CD14-positive monocyte (primary cell): ENCODE measurements at regions not wholly inside any gene's neighbourhood (a gene's known extent, or its start where the extent isn't known, plus 50 kb on each side); places are given as distances from the start of the nearest gene placed in this dataset.

Source experiments
- DNase-seq, 3 donors: peaks; one replicate each; pipeline ENCODE4 v3.0.0-alpha.2; 2011 to 2022
- H2AFZ ChIP-seq: 2 replicates; pipeline ENCODE4 v1.6.0; 2012; ENCODE audit warnings: mild to moderate bottlenecking, low read depth, low read length, inconsistent platforms; ENCODE audit not compliant: insufficient read depth, poor library complexity, severe bottlenecking
- H3K27ac ChIP-seq, 2 donors: 1 replicate in 1 of 2; 2 replicates in 1 of 2; pipeline ENCODE4 v1.5.1; 2012 to 2013; ENCODE audit warnings: low read length in 2 of 2, control low read depth in 1 of 2, inconsistent platforms in 1 of 2, low read depth in 1 of 2, mild to moderate bottlenecking in 1 of 2
- H3K27me3 ChIP-seq, 2 donors: one replicate each; pipeline versions ENCODE4 v1.6.0 to v1.6.1; 2011 to 2013; ENCODE audit warnings: low read length in 2 of 2; ENCODE audit not compliant: control insufficient read depth in 2 of 2, insufficient read depth in 2 of 2
- H3K36me3 ChIP-seq, 2 donors: replicated peaks in 1 of 2; 1 replicate in 1 of 2; 2 replicates in 1 of 2; pipeline versions ENCODE4 v1.5.1 to v1.6.1; 2012 to 2013; ENCODE audit warnings: low read length in 2 of 2, control low read depth in 1 of 2, inconsistent platforms in 1 of 2, mild to moderate bottlenecking in 1 of 2; ENCODE audit not compliant: insufficient read depth in 2 of 2, control insufficient read depth in 1 of 2
- H3K4me1 ChIP-seq, 2 donors: 1 replicate in 1 of 2; 2 replicates in 1 of 2; pipeline versions ENCODE4 v1.5.1 to v1.6.1; 2012 to 2013; ENCODE audit warnings: low read length in 2 of 2, control low read depth in 1 of 2, inconsistent platforms in 1 of 2, mild to moderate bottlenecking in 1 of 2, moderate library complexity in 1 of 2; ENCODE audit not compliant: insufficient read depth in 2 of 2, control insufficient read depth in 1 of 2
- H3K4me2 ChIP-seq: replicated peaks from 2 replicates; pipeline ENCODE3; 2012; ENCODE audit warnings: low read length, moderate library complexity, mild to moderate bottlenecking; ENCODE audit not compliant: poor library complexity, severe bottlenecking; ENCODE audit errors: extremely low read depth
- H3K4me3 ChIP-seq, 3 experiments: fragments of 200-600 bp in 1 of 3; sonication (generic) in 1 of 3; replicated peaks in 1 of 3; 1 replicate in 2 of 3; 2 replicates in 1 of 3; pipeline ENCODE4 v1.5.1; 2011 to 2013; ENCODE audit warnings: low read length in 3 of 3, mild to moderate bottlenecking in 3 of 3, control low read depth in 2 of 3, low read depth in 2 of 3, inconsistent platforms in 1 of 3, moderate library complexity in 1 of 3
- H3K79me2 ChIP-seq: 2 replicates; pipeline ENCODE4 v1.6.0; 2012; ENCODE audit warnings: mild to moderate bottlenecking, control low read depth, inconsistent platforms, low read length, moderate library complexity; ENCODE audit not compliant: insufficient read depth
- H3K9ac ChIP-seq: 2 replicates; pipeline ENCODE4 v1.6.0; 2017; ENCODE audit warnings: low read length, mild to moderate bottlenecking; ENCODE audit not compliant: insufficient read depth, poor library complexity, severe bottlenecking
- H3K9me3 ChIP-seq, 2 donors: replicated peaks in 1 of 2; 1 replicate in 1 of 2; 2 replicates in 1 of 2; pipeline versions ENCODE4 v1.5.1 to v1.6.1; 2012 to 2013; ENCODE audit warnings: low read length in 2 of 2, control low read depth in 1 of 2; ENCODE audit not compliant: control insufficient read depth in 1 of 2, insufficient read depth in 1 of 2
- H4K20me1 ChIP-seq: 2 replicates; pipeline ENCODE4 v1.6.0; 2012; ENCODE audit warnings: mild to moderate bottlenecking, low read length, control low read depth, moderate library complexity; ENCODE audit not compliant: insufficient read depth
- H3K27ac Mint-ChIP-seq, 7 donors: one replicate each; pipeline ENCODE4 v1.8.0; 2020; ENCODE audit warnings: mild to moderate bottlenecking in 7 of 7, mixed read lengths in 7 of 7, moderate library complexity in 6 of 7, inconsistent platforms in 2 of 7
- H3K27me3 Mint-ChIP-seq, 3 donors: one replicate each; pipeline ENCODE4 v1.8.0; 2021 to 2022; ENCODE audit warnings: low read depth in 3 of 3, mild to moderate bottlenecking in 3 of 3, mixed read lengths in 3 of 3, moderate library complexity in 3 of 3, inconsistent platforms in 1 of 3
- H3K36me3 Mint-ChIP-seq, 2 donors: one replicate each; pipeline ENCODE4 v1.8.0; 2020; ENCODE audit warnings: mixed read lengths in 2 of 2, inconsistent platforms in 1 of 2, mild to moderate bottlenecking in 1 of 2
- H3K4me1 Mint-ChIP-seq: one replicate; pipeline ENCODE4 v1.8.0; 2020; ENCODE audit warnings: mild to moderate bottlenecking, mixed read lengths
- H3K4me3 Mint-ChIP-seq, 2 donors: one replicate each; pipeline ENCODE4 v1.8.0; 2020; ENCODE audit warnings: mild to moderate bottlenecking in 2 of 2, mixed read lengths in 2 of 2, moderate library complexity in 1 of 2
- H3K9me3 Mint-ChIP-seq, 7 donors: one replicate each; pipeline ENCODE4 v1.8.0; 2020 to 2022; ENCODE audit warnings: mixed read lengths in 7 of 7, mild to moderate bottlenecking in 6 of 7, moderate library complexity in 6 of 7, inconsistent platforms in 2 of 7
- CTCF ChIP-seq: fragments of 200-600 bp; IDR thresholded peaks from one replicate; pipeline ENCODE4 v1.8.0; 2022; ENCODE audit warnings: antibody characterized with exemption, mild to moderate bottlenecking
- WGBS: methylation state at CpG from one replicate; pipeline ENCODE4 v1.1.5; 2013; ENCODE audit warnings: missing lambda C conversion rate; ENCODE audit not compliant: insufficient coverage; 5-methylcytosine and 5-hydroxymethylcytosine counted together
- intact Hi-C, 2 donors: fragments of 100-400 bp; cut with micrococcal nuclease; formaldehyde crosslinking; loops; one replicate each; pipeline versions ENCODE4 v1.15.0 to v1.15.1; 2023

- Histone ChIP-seq H3K9ac (no peak overlapping the region), H2AFZ (no peak overlapping the region), H3K4me2 (no peak overlapping the region), H3K27me3 (no peaks in the 10 kb centered on the region), H3K36me3 (no peaks in the 10 kb centered on the region), H3K79me2 (no peaks in the 10 kb centered on the region), H3K4me1 (no peaks in the 10 kb centered on the region), H3K4me3 (no peak overlapping the region), H3K27ac (no peak overlapping the region), H3K9me3 (peaks cover 4% of the 10 kb centered on the region in 2 donors), H4K20me1 (no peaks in the 10 kb centered on the region)
- Mint-ChIP-seq H3K4me3 (no peak overlapping the region), H3K36me3 (no peaks in the 10 kb centered on the region), H3K27ac (no peak overlapping the region), H3K9me3 (peaks cover 0 to 9% (median 5%) of the 10 kb centered on the region in 7 donors), H3K27me3 (peaks cover 0 to 2% (median 1%) of the 10 kb centered on the region in 3 donors), H3K4me1 (no peaks in the 10 kb centered on the region)
- TF ChIP-seq CTCF = no peak
- intact Hi-C loops = no loop called here
- no peak for DNase-seq
- 89% methylated on average over 1 of the region's 4 CpGs for WGBS
Measured at GRCh38 chr13:68888832-68889231, 1218.8 kb upstream of the ATXN8OS start.

DNA sequence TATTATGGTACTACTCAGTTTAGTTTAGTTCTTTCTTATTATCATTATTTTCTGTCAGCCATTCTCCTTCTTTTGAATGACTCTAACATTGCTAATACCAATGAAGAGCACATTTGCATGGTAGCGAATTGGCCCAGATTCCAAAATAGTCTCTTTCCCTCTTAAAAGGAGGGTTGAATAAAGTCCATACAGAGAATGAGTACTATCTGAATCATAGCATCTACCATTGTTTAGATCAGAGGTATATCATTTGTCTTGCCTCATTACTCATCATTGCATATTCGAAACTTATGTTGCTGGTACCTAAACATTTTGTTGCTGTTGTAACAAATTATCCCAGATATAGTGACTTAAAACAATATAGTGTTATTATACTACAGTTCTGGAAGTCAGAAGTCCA, 1235.3 kb upstream of the ATXN8OS start:
- Histone ChIP-seq H3K79me2 (no peaks in the 10 kb centered on the region), H3K4me2 (no peak overlapping the region), H4K20me1 (no peaks in the 10 kb centered on the region), H3K27ac (no peak overlapping the region), H3K4me1 (no peaks in the 10 kb centered on the region), H2AFZ (no peak overlapping the region), H3K27me3 (no peaks in the 10 kb centered on the region), H3K36me3 (no peaks in the 10 kb centered on the region), H3K4me3 (no peak overlapping the region), H3K9me3 (peaks cover 5 to 7% of the 10 kb centered on the region in 2 donors), H3K9ac (no peak overlapping the region)
- Mint-ChIP-seq H3K4me1 (no peaks in the 10 kb centered on the region), H3K9me3 (peaks cover 2 to 10% (median 5%) of the 10 kb centered on the region in 7 donors), H3K27me3 (peaks cover 0 to 2% (median 0%) of the 10 kb centered on the region in 3 donors), H3K4me3 (no peak overlapping the region), H3K36me3 (no peaks in the 10 kb centered on the region), H3K27ac (no peak overlapping the region)
- DNase-seq = no peak
- WGBS = no CpG with 5 or more reads among the region's 2 CpGs
- TF ChIP-seq CTCF = no peak
- intact Hi-C loops = no loop called here
